WI38 (cell line): ENCODE measurements at regions not wholly inside any gene's neighbourhood (a gene's known extent, or its start where the extent isn't known, plus 50 kb on each side); places are given as distances from the start of the nearest gene placed in this dataset.

Experiments used
- H3K4me3 ChIP-seq: 2 replicates; pipeline ENCODE4 v1.5.1; 2011; ENCODE audit warnings: low read depth, mild to moderate bottlenecking, control low read depth, low read length
- TF ChIP-seq, protein P1 (sequence below): IDR thresholded peaks from 2 replicates; pipeline ENCODE4 v1.5.1; 2012; ENCODE audit warnings: low read depth, mild to moderate bottlenecking, control low read depth, low read length

DNA sequence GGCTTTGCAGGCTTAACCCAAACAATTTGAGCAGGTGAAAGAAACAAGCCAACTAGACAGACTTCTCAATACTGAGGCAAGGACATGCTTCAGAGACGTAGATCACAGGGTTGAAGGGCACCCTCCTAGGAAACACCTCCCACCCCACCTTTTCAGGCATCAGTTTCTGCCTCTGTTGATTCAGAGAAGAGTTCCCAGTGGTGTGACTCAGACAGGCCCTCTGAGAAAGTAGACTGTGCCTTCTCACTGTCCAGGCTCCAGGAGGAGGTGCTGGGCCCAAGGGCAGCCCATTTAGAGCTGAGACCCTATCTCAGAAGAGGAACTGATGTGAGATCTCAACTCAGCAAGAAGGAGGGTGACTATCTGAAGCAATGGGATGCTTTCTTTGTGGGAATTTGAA is 108.1 kb downstream of the FAM50B start:
- H3K4me3 ChIP-seq = no peak overlapping the region
- TF ChIP-seq, protein P1, sequence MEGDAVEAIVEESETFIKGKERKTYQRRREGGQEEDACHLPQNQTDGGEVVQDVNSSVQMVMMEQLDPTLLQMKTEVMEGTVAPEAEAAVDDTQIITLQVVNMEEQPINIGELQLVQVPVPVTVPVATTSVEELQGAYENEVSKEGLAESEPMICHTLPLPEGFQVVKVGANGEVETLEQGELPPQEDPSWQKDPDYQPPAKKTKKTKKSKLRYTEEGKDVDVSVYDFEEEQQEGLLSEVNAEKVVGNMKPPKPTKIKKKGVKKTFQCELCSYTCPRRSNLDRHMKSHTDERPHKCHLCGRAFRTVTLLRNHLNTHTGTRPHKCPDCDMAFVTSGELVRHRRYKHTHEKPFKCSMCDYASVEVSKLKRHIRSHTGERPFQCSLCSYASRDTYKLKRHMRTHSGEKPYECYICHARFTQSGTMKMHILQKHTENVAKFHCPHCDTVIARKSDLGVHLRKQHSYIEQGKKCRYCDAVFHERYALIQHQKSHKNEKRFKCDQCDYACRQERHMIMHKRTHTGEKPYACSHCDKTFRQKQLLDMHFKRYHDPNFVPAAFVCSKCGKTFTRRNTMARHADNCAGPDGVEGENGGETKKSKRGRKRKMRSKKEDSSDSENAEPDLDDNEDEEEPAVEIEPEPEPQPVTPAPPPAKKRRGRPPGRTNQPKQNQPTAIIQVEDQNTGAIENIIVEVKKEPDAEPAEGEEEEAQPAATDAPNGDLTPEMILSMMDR = no peak

DNA sequence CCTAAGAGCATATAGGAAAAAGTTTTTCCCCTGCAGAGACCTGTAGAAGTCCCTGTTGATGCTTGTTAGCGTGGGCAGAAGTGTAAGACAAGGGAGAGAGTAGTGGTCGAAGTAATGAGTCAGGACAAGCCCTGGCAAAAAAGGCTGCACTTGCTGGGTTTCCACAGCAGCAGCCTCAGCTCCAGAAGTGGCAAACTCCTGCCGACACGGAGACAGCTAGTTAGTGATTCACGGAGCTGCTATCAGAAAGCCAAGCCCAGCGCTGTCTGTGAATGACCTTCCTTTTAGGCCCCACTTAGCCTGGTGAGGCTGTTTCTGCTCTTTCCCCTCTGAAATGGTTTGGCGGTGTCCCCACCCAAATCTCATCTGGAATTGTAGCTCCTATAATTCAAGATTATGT is 109.1 kb downstream of the FAM50B start:
- TF ChIP-seq, protein P1 = no peak
- H3K4me3 ChIP-seq = no peak overlapping the region

DNA sequence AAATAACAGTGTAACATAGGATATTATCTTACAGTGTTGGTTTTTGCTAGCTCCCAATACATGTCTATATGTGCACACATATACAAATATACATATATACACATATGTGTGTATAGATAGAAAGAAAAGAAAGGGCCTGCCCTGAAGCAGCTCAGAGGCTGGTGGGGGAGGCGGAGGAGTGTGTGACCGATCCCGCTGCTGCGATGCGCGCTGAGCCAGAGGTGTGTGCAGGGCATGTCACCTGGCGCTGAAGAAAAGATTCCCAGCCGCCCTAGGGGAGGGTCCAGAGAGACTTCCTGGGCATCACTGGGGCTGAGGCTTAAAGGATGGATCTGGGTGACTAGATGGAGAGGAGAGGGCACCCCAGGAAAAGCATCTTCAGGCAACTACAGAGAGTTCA is 110.2 kb downstream of the FAM50B start:
- no peak overlapping the region for H3K4me3 ChIP-seq

DNA sequence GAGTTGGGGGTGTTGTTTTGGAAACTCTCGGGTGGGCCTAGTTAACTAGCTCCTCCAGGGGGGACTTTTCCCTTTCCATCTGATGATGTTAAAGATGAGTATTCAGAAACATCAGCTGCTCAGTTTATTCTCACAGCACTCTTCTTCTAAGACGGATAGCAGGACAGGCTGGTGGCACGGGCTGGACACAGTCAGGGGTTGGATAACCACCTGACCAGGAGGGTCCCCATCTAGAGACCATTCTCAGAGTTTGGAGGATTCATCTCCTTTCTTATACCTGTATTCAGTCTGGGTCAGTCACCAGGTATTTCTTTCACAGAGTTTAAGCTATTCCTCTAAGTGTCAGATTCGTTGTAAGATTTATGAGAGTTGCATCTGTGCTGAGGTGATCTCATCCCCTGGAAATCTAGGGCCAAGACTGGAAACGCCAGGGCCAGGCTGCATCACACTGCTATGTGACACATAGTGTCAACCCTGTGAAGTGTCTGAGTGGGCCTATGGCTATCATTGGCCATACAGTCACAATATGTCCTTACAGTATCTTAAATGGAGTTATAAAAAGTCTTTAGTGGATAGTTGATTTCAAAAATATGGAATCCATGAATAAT is 111.7 kb downstream of the FAM50B start:
- H3K4me3 ChIP-seq = no peak overlapping the region
- TF ChIP-seq, protein P1 = no peak

More for the DNA sequence above, 110.2 kb downstream of the FAM50B start:
- TF ChIP-seq, protein P1 = no peak

DNA sequence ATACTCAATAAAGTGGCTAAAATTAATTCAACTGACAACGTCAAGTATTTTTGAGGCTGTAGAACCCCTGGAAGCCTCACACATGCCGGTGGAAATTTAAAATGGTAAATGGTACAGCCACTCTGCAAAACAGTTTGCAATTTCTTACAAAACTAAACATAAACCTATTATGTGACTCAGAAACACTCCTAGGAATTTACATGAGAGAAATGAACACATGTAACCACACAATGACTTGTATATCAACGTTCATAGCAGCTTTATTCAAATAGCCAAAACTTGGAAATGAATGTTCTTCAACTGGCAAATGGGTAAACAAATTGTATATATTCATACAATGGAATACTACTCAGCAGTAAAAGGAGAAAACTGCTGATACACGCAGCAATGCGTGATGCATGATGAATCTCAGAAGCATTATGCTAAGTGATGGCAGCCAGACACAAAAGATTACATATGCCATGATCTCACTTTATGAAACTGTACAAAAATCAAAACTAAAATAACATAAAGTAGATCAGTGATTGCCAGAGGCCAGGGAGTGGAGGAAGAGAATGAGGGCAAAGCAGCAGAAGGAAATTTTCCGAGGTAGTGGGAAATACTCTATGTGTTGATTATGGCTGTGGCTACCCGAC is 112.5 kb downstream of the FAM50B start:
- no peak overlapping the region for H3K4me3 ChIP-seq
- TF ChIP-seq, protein P1 = no peak

DNA sequence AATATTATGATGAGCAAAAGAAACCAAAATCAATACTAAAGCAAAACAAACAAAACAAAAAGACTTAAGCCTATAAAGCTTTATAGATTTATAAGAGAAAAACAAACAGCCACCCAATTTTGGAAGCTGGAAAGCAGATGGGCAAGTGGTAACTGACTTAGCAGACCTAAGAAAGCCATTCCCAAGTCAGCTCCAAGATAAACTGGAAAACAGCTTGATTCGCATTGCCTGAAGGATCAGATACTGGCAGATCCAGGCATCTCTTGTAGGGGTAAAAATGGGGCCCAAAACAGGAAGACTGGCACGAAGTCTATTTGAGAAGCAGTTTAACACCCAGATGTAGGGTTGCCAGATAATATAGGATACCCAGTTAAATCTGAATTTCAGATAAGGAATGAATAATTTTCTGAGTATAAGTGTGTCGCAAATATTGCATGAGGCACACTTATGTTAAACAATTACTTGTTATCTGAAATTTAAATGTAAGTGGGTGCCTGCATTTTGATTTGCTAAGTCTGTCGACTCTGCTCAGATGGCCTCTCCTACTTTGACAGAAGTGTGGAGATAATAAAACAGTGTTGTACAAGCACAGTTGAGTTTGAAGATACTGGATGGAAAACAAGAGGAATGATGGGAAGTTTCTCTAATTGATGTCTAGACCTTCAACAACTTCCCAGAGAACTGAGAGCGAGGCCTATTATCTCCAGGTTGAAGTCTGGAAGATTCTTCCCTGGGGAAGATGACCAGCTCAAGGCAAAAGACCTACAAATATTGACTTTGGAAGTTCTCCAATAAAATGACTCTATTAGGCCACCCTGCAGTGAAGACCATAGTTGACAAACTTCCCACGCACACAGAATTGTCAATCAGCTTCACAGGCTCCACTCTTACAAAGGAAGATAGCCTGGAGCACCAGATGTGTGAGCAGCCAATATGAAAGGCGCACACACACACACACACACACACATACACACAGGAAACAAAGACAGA is 113.4 kb downstream of the FAM50B start:
- H3K4me3 ChIP-seq = no peak overlapping the region
- TF ChIP-seq, protein P1 = no peak

DNA sequence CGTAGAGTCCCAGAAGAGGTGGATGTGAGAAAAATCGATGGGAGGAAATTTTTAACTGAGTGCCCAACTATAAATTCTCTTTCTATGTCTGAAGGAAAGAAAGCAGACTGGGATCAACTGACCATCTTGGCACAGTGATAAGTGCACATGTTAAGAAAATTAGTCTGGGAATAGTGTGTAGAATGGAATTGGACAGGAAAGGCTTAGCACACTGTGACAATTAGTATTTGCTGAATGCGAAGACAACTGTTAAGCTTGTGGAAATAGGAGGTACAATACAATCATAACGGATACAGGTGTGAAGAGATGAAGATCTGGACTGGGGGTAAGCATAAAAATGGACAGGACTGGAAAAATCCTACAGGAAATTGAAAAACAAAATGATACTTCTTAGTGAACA is 114.3 kb downstream of the FAM50B start:
- no peak overlapping the region for H3K4me3 ChIP-seq
- TF ChIP-seq, protein P1 = no peak
